ENCODE measurements at regions not wholly inside any gene's neighbourhood (a gene's known extent, or its start where the extent isn't known, plus 50 kb on each side); places are given as distances from the start of the nearest gene placed in this dataset.

DNA sequence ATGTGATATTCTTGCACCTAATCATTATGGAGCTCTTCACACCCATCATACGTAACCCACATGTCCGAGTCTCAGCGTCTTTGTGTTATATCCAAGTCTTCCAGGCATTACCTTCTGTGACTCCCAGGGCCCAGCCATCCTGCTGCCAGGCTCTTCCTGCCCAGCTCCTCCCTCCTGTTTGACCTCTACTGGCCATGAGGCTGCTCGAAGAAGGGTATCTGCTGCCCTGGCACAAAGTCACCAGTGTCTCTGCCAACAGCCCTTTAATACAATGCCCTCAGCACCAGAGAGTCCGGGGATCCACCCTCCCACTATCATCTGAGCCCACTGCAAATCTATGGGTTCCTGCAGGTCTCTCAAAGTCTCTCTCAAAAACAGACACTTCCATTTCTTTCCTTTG is 65.3 kb upstream of the WAC start:
- no peak for TF ChIP-seq POLR2A (IDR thresholded peaks at IDR 0.05)
- TF ChIP-seq, protein P1, sequence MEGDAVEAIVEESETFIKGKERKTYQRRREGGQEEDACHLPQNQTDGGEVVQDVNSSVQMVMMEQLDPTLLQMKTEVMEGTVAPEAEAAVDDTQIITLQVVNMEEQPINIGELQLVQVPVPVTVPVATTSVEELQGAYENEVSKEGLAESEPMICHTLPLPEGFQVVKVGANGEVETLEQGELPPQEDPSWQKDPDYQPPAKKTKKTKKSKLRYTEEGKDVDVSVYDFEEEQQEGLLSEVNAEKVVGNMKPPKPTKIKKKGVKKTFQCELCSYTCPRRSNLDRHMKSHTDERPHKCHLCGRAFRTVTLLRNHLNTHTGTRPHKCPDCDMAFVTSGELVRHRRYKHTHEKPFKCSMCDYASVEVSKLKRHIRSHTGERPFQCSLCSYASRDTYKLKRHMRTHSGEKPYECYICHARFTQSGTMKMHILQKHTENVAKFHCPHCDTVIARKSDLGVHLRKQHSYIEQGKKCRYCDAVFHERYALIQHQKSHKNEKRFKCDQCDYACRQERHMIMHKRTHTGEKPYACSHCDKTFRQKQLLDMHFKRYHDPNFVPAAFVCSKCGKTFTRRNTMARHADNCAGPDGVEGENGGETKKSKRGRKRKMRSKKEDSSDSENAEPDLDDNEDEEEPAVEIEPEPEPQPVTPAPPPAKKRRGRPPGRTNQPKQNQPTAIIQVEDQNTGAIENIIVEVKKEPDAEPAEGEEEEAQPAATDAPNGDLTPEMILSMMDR (IDR thresholded peaks at IDR 0.05): no peak
